NCI-H510A (cell line): ENCODE measurements at regions not wholly inside any gene's neighbourhood (a gene's known extent, or its start where the extent isn't known, plus 50 kb on each side); places are given as distances from the start of the nearest gene placed in this dataset.

Experiments
- DNase-seq: peaks from one replicate; lab custom pipeline; 2025; lab: John Stamatoyannopoulos, UW

DNA sequence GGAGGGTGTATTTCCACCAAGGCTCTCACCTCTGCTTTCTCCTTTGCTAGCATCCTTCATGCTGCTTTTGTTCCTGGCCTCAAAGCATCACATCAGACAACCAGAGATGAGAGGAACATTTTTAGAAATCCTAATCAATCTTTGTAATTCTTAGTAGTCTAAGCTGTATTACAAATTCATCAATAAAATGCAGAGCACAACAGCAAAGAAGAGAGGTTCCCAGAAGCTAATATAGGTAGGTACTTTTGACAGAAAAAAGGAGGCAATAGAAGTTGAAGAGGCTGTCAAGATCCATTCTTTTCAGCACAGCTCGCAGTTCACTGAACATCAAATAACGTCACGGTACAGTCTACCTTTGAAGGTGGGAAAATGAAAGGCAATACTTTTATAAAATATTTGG, 265.2 kb upstream of the SYT1 start:
- no peak for DNase-seq

DNA sequence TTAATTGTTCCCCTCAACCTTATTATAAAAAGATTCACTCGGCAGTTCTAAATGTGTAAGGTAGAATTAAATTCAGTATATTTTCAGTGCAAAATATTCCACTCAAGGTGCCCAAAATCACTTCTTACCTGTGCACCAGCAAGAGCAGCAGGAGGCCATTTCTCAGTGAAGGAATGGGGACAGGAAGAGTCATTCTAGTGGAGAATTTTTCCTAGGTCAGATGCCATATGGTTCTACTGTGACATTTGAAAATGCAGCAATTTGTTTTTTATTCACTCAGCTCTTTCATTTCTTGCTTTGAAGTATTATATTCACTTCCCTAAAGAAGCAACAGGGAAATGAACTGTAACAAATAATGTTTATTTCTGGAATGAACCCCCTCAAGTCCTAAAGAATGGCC, 264.0 kb upstream of the SYT1 start:
- no peak for DNase-seq

DNA sequence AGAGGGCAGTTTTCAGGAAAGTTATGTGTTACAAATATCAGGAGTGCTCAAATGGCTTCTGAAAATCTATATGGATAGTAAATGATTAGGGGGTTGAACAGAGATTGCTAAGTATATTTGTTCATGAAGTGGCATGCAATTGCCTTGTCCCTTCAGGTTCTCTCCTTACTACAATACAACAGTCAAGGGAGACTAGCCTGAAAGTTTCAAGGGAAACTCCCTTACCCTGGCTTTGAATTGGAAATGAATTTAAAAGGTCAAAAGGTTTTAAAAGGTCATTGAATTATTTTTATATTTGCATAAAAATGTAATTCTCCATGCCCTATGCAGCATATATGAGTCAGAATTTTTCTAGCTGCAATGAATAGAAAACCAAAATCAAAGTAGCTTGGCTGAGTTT, 253.1 kb upstream of the SYT1 start:
- no peak for DNase-seq

GRCh38 chr12:78612190-78612589, 252.4 kb upstream of the SYT1 start:
- no peak for DNase-seq

DNA sequence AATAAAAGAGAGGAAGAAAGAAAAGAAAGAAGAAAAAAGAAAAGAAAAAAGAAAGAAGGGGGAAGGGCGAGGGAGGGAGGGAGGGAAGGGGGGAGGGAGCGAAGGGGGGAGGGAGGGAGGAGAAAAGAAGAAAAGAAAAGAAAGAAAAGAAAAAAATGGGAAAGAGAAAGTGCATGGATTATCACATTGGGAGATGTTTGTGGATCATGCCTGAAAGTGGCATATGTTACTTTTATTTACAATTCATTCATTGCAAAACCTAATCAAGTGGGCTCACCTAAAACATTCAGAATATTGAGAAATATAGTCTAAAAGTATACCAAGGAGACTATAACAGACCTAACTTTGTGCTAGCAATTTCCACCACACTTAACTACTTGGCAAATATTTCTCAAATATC, 246.9 kb upstream of the SYT1 start:
- no peak for DNase-seq

DNA sequence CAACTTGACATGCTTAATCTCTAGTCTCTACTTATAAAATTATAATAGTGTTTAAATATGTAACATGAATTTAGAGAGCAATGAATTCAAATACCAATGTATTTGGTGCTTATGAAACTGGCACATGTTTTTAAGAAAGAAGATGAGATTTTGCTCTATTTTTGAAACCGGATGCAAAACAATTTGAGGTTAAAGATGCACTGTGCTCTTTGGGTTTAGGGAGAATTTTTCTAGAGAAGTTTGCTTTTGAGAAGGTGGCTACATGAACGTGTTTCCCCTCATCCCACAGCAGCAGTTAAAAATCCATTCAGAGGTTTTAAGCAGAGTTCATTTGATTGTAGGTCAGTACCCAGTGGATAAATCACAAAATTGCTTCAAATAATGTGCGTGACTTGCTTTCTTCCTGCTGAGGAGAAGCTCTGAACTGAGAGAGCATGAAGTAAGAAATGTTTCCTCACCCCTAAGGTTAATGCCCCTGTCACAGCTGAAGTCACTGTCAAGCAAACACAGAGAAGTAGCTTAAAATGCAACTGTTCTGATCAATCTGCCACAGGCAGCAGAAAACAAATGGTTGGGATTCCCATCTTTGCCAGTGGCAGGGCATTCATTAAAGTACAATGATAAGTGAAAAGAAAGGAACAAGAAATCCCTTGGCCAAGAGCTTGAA, 241.9 kb upstream of the SYT1 start:
- DNase-seq: no peak

DNA sequence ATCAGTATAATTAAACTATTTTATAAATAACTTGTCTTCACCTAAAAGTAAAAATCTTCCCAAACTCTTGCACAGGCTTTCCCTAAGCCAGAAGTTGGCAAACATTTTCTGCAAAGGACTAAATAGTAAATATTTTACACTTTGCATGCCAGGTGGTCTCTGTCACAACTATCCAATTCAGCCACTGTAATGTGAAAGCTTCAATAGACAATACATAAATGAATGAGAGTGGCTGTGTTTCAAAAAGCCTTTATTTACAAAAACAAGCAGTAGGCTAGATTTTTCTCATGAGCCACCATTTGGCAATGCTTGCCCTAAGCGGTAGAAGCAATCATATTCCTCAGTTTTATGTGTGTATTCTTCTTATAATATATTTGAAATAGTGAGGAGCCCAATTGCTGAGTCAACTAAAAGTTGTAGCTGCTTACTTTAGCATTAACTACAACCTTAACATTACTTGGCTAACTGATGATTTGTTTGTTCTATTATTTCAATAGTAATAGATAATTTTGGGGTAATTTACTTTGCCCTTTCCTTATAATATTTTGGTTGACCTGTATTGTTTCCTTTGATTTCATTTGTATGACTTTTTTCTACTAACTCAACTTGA, 236.0 kb upstream of the SYT1 start:
- no peak for DNase-seq

GRCh38 chr12:78636231-78636855, 228.2 kb upstream of the SYT1 start:
- no peak for DNase-seq

DNA sequence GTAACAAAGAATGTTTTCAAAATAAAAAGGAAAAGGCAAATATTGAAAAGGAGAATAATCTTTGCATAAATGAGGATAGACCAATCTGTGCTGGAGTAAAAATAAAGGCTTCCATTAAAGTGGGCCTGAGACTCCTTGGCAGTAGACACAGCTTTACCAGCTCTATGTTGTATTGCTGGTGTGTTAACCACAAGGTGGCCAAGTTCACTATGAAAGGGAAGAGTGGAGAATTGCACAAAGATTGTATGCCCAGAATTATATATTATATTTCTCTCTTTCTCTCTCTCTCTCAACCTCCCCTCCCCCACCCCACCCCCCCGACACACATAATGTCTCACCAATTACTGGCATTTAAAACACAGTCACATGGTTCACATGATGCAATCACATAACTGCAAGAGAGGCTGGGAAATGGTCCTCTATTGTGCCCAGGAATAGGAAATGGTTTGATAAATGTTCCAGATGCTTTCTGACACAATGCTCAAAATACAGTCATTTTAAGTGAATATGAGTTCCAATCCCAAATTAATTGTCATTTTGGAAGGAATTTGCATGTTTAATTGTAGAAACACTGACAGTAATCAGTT, 222.6 kb upstream of the SYT1 start:
- DNase-seq: no peak

GRCh38 chr12:78645956-78646355, 218.6 kb upstream of the SYT1 start:
- no peak for DNase-seq

GRCh38 chr12:78651755-78652154, 212.8 kb upstream of the SYT1 start:
- no peak for DNase-seq

DNA sequence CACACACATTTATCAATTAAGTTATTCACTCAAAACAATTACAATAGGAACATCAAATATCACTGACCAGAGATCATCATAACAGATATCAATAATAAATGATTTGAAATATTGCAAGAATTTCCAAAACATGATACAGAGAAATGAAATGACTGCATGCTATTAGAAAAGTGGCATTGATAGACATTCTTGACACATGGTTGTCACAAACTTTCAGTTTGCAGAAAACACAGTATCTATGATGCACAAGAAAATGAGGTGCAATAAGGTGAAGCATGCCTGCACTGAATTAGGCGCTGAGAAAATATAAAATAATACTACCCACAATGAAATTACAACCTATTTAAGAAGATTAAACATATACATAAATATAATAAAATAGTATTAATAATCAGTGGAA, 198.0 kb upstream of the SYT1 start:
- DNase-seq: no peak

DNA sequence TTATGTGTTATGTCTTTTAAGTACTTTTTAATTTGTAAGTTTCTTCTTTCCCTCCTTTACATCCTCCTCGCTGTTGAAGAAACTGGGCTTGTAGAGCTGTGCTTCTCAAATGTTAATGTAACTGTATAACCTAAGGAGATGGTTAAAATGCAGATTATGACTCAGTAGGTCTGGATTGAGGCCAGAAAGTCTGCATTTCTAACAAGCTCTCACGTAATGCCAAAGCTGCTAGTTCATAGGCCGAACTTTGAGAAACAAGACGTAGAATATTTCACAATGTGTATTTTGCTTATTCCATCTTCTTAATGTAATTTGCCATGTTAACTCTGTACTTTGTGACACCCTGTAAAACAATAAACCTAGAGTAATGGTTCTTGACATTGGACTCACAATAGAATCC, 193.3 kb upstream of the SYT1 start:
- DNase-seq: no peak

- DNase-seq: no peak
Measured at GRCh38 chr12:78672033-78672432, 192.5 kb upstream of the SYT1 start.

GRCh38 chr12:78674311-78675090, 190.1 kb upstream of the SYT1 start:
- DNase-seq: no peak

DNA sequence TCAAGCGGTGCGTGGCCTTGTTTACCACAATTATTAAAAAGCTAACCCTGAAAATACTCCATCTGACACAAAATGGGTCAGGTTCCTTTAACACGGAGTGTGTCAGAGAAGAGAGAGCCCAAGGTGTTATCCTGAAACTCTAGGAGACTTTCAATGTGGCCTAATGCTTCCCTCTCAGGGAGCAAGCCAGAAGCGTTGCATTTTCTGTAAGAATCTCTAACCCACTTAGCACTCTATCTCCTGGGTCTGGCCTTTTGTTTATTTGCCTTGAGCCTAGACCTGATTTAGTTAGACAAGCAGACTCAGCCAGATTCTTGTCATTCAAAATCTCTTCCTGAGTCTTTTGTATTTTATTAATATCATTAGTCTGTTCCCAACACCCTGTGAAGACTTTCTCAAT, 184.0 kb upstream of the SYT1 start:
- no peak for DNase-seq

GRCh38 chr12:78683031-78683430, 181.5 kb upstream of the SYT1 start:
- no peak for DNase-seq

DNA sequence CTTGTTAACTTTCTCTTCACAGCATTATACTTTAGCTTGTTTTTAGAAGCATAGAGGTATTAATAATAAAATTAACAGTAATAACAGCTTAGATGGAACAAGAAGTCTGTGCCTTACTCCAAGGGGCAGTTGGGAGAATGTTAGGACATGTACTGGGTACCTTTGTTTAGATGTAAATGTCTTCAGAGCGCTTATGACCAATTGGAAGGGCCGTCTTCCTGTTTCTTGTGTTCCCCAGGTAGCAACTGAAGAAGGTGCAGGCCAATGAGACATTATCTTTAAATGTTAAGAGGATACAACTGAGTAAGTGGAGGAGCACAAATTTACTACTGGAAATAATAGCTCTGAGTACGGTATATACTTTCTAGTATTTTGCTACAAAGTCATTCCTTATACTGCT, 180.9 kb upstream of the SYT1 start:
- no peak for DNase-seq

- no peak for DNase-seq
Measured at GRCh38 chr12:78684419-78684818, 180.2 kb upstream of the SYT1 start.

DNA sequence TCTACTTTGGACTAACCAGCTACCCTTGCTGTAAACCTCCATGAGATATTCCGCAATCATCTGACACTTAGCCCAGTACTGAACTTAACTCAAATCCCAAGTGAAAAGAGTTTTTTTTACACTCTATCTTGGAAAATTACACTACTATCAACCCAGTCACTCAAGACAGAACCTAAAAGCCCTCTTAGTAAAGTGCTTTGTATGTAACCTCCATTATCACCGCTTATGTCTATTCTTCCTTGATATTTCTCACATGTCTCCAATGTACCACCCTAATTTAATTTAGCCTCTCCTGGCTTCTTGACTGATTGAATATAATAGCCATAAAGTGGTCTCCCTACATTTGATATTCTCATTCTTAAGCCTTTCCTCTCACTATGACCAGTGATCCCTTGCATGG, 168.8 kb upstream of the SYT1 start:
- no peak for DNase-seq

DNA sequence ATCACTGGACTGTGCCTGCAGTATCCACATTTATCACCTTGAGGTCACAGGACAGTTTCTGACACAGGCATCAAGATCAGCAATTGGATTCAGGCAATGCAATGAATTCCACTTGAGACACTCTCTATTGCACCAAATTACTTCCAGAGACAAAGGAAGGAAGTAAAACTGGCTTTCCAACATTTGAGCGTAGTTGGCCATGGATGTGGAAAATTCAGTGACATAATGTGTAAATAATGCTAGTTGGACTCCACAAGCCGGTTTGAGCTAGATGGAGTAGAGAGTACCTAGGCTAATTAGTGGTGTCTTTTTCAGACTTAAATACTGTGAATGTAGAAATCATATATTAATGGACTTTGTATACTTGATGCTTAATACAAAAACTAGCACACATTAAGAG, 168.3 kb upstream of the SYT1 start:
- no peak for DNase-seq

GRCh38 chr12:78697817-78698415, 166.7 kb upstream of the SYT1 start:
- DNase-seq: no peak
